Hepatocyte (in vitro differentiated cells): ENCODE measurements at regions not wholly inside any gene's neighbourhood (a gene's known extent, or its start where the extent isn't known, plus 50 kb on each side); places are given as distances from the start of the nearest gene placed in this dataset.

Experiments used
- EZH2 ChIP-seq: fragments of 200-600 bp; sonication (generic); IDR thresholded peaks from 2 replicates; pipeline ENCODE4 v1.6.1; 2016; ENCODE audit warnings: antibody characterized with exemption, mild to moderate bottlenecking, borderline replicate concordance
- EZH2phosphoT487 ChIP-seq: fragments of 200-600 bp; sonication (generic); IDR thresholded peaks from one replicate; pipeline ENCODE4 v1.6.1; 2018; ENCODE audit warnings: antibody characterized with exemption, mild to moderate bottlenecking, low read depth, moderate library complexity; ENCODE audit not compliant: unreplicated experiment, severe bottlenecking
- TF ChIP-seq, protein P1 (sequence below): fragments of 200-600 bp; sonication (generic); IDR thresholded peaks from 2 replicates; pipeline ENCODE4 v1.5.1; 2016; ENCODE audit warnings: antibody characterized with exemption, mild to moderate bottlenecking; ENCODE audit not compliant: poor library complexity

GRCh38 chr2:114274957-114275356 is 167.5 kb upstream of the DPP10 start:
- TF ChIP-seq, protein P1, sequence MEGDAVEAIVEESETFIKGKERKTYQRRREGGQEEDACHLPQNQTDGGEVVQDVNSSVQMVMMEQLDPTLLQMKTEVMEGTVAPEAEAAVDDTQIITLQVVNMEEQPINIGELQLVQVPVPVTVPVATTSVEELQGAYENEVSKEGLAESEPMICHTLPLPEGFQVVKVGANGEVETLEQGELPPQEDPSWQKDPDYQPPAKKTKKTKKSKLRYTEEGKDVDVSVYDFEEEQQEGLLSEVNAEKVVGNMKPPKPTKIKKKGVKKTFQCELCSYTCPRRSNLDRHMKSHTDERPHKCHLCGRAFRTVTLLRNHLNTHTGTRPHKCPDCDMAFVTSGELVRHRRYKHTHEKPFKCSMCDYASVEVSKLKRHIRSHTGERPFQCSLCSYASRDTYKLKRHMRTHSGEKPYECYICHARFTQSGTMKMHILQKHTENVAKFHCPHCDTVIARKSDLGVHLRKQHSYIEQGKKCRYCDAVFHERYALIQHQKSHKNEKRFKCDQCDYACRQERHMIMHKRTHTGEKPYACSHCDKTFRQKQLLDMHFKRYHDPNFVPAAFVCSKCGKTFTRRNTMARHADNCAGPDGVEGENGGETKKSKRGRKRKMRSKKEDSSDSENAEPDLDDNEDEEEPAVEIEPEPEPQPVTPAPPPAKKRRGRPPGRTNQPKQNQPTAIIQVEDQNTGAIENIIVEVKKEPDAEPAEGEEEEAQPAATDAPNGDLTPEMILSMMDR = no peak
- no peak for TF ChIP-seq EZH2
- TF ChIP-seq EZH2phosphoT487 = no peak
